H1 (cell line): ENCODE measurements at regions not wholly inside any gene's neighbourhood (a gene's known extent, or its start where the extent isn't known, plus 50 kb on each side); places are given as distances from the start of the nearest gene placed in this dataset.

ENCODE experiments used
- CTCF ChIA-PET: fragments of 300-600 bp; sonication (Branson Sonifier 250); formaldehyde crosslinking; loops from one replicate; lab custom pipeline; 2021; ENCODE audit not compliant: partially characterized antibody; lab: Charles Lee
- POLR2A ChIA-PET: fragments of 300-600 bp; sonication (Branson Sonifier 250); formaldehyde crosslinking; loops from one replicate; lab custom pipeline; 2021; ENCODE audit warnings: inconsistent platforms; ENCODE audit not compliant: partially characterized antibody; lab: Charles Lee
- DNase-seq, 2 experiments: peaks; one replicate each; pipeline versions ENCODE4 v3.0.0 to v3.0.0-alpha.2; 2010 to 2022; ENCODE audit warnings: low spot score in 2 of 2, low read depth in 1 of 2, mixed read lengths in 1 of 2
- FAIRE-seq: peaks from 2 replicates; lab custom pipeline; 2011; peaks lifted over from hg19 to GRCh38; lab: Jason Lieb, UNC
- H2AFZ ChIP-seq: 2 replicates; pipeline ENCODE4 v1.8.1; 2012; ENCODE audit warnings: low read length, inconsistent platforms
- H2AK5ac ChIP-seq: 2 replicates; pipeline ENCODE4 v1.6.1; 2013; ENCODE audit warnings: low read depth, low read length
- H2BK120ac ChIP-seq: replicated peaks from 2 replicates; pipeline ENCODE3; 2013; ENCODE audit warnings: low read depth, low read length, inconsistent platforms
- H2BK12ac ChIP-seq: 2 replicates; pipeline ENCODE4 v1.6.1; 2013; ENCODE audit warnings: low read depth, low read length
- H2BK15ac ChIP-seq: 2 replicates; pipeline ENCODE4 v1.6.1; 2013; ENCODE audit warnings: low read length
- H2BK20ac ChIP-seq: 2 replicates; pipeline ENCODE4 v1.6.1; 2013; ENCODE audit warnings: low read length
- H2BK5ac ChIP-seq: 2 replicates; pipeline ENCODE4 v1.6.1; 2013; ENCODE audit warnings: low read depth, low read length
- H3K14ac ChIP-seq: 2 replicates; pipeline ENCODE4 v1.6.1; 2013; ENCODE audit warnings: inconsistent platforms; ENCODE audit not compliant: insufficient read length
- H3K18ac ChIP-seq: 2 replicates; pipeline ENCODE4 v1.6.1; 2013; ENCODE audit warnings: low read length; ENCODE audit errors: extremely low read depth
- H3K23ac ChIP-seq: 2 replicates; pipeline ENCODE4 v1.6.1; 2013; ENCODE audit warnings: inconsistent platforms; ENCODE audit not compliant: insufficient read length
- H3K23me2 ChIP-seq: 2 replicates; pipeline ENCODE4 v1.6.1; 2013; ENCODE audit warnings: low read depth, low read length
- H3K27ac ChIP-seq: 2 replicates; pipeline ENCODE4 v1.6.1; 2011; ENCODE audit warnings: low read depth, low read length, inconsistent platforms
- H3K27me3 ChIP-seq, 4 experiments: replicated peaks in 1 of 4; 1 replicate in 1 of 4; 2 replicates in 3 of 4; pipeline versions ENCODE4 v1.6.1 to v1.8.1; 2011 to 2013; ENCODE audit warnings: low read length in 3 of 4, mild to moderate bottlenecking in 3 of 4, inconsistent platforms in 2 of 4, mixed read lengths in 2 of 4, moderate library complexity in 1 of 4; ENCODE audit not compliant: control insufficient read depth in 3 of 4, insufficient read depth in 3 of 4; ENCODE audit errors: extremely low read depth in 1 of 4
- H3K36me3 ChIP-seq, 4 experiments: 2 replicates each; pipeline versions ENCODE4 v1.6.1 to v1.8.1; 2011 to 2013; ENCODE audit warnings: mild to moderate bottlenecking in 4 of 4, low read length in 3 of 4, moderate library complexity in 2 of 4, control low read depth in 1 of 4, inconsistent platforms in 1 of 4; ENCODE audit not compliant: insufficient read depth in 4 of 4, control insufficient read depth in 2 of 4
- H3K4ac ChIP-seq: replicated peaks from 2 replicates; pipeline ENCODE3; 2013; ENCODE audit warnings: low read length, low read depth, mixed read lengths, inconsistent platforms; ENCODE audit not compliant: insufficient read length
- H3K4me1 ChIP-seq, 4 experiments: replicated peaks in 1 of 4; 1 replicate in 1 of 4; 2 replicates in 3 of 4; pipeline versions ENCODE4 v1.6.1 to v1.8.1; 2011 to 2013; ENCODE audit warnings: low read length in 3 of 4, inconsistent platforms in 2 of 4, mixed read lengths in 1 of 4; ENCODE audit not compliant: insufficient read depth in 4 of 4, control insufficient read depth in 3 of 4
- H3K4me2 ChIP-seq, 2 experiments: 2 replicates each; pipeline versions ENCODE4 v1.6.1 to v1.8.1; 2011 to 2013; ENCODE audit warnings: low read depth in 2 of 2, low read length in 2 of 2, control low read depth in 1 of 2, inconsistent platforms in 1 of 2, mild to moderate bottlenecking in 1 of 2; ENCODE audit not compliant: insufficient read depth in 1 of 2
- H3K4me3 ChIP-seq, 4 experiments: fragments of 200-600, 300-600 bp in 1 of 4; sonication (generic), shearing (Covaris generic), sonication (Bioruptor Twin) in 1 of 4; 2 replicates each; pipeline versions ENCODE4 v1.5.1 to v1.8.1; 2011 to 2016; ENCODE audit warnings: low read length in 4 of 4, low read depth in 3 of 4, control low read depth in 2 of 4, inconsistent platforms in 2 of 4, mild to moderate bottlenecking in 2 of 4, mixed read lengths in 1 of 4, moderate library complexity in 1 of 4; ENCODE audit not compliant: insufficient read depth in 2 of 4; ENCODE audit errors: extremely low read depth in 1 of 4
- H3K56ac ChIP-seq: replicated peaks from 2 replicates; pipeline ENCODE3; 2013; ENCODE audit warnings: low read depth, mild to moderate bottlenecking, mixed read lengths, low read length, inconsistent platforms; ENCODE audit not compliant: insufficient read length
- H3K79me1 ChIP-seq: 2 replicates; pipeline ENCODE4 v1.6.1; 2013; ENCODE audit warnings: low read depth, low read length, control low read depth
- H3K79me2 ChIP-seq, 2 experiments: 2 replicates each; pipeline versions ENCODE4 v1.6.1 to v1.8.1; 2012 to 2013; ENCODE audit warnings: low read length in 2 of 2, mild to moderate bottlenecking in 2 of 2, inconsistent platforms in 1 of 2; ENCODE audit not compliant: insufficient read depth in 2 of 2, control insufficient read depth in 1 of 2
- H3K9ac ChIP-seq, 4 experiments: replicated peaks in 1 of 4; 1 replicate in 1 of 4; 2 replicates in 3 of 4; pipeline versions ENCODE4 v1.6.1 to v1.8.1; 2011 to 2013; ENCODE audit warnings: low read depth in 3 of 4, low read length in 3 of 4, control low read depth in 2 of 4, mild to moderate bottlenecking in 2 of 4, moderate library complexity in 2 of 4, inconsistent platforms in 1 of 4; ENCODE audit errors: extremely low read depth in 1 of 4
- H3K9me3 ChIP-seq, 2 experiments: 2 replicates each; pipeline versions ENCODE4 v1.6.1 to v1.8.1; 2012 to 2013; ENCODE audit warnings: mild to moderate bottlenecking in 2 of 2, moderate library complexity in 2 of 2, control low read depth in 1 of 2, inconsistent platforms in 1 of 2, low read depth in 1 of 2, low read length in 1 of 2, mixed read lengths in 1 of 2; ENCODE audit not compliant: insufficient read depth in 2 of 2
- H4K20me1 ChIP-seq, 2 experiments: replicated peaks in 1 of 2; 2 replicates each; pipeline versions ENCODE3 to v1.8.1; 2011 to 2013; ENCODE audit warnings: inconsistent platforms in 2 of 2, low read length in 2 of 2, mild to moderate bottlenecking in 1 of 2; ENCODE audit not compliant: insufficient read depth in 2 of 2, control insufficient read depth in 1 of 2
- H4K5ac ChIP-seq: 2 replicates; pipeline ENCODE4 v1.6.1; 2013; ENCODE audit warnings: low read length, low read depth, mixed read lengths, inconsistent platforms; ENCODE audit not compliant: insufficient read length
- H4K8ac ChIP-seq: 2 replicates; pipeline ENCODE4 v1.8.0; 2013; ENCODE audit warnings: mild to moderate bottlenecking, moderate library complexity, low read length, inconsistent platforms; ENCODE audit not compliant: insufficient read depth; ENCODE audit errors: extremely low read depth
- H4K91ac ChIP-seq: replicated peaks from 2 replicates; pipeline ENCODE3; 2013; ENCODE audit warnings: low read length, mixed read lengths, inconsistent platforms; ENCODE audit not compliant: insufficient read length
- ASH2L ChIP-seq: fragments of 200-600, 300-600 bp; sonication (generic); IDR thresholded peaks from one replicate; pipeline ENCODE4 v1.7.1; 2017; ENCODE audit warnings: low read length
- CHD2 ChIP-seq: IDR thresholded peaks from 2 replicates; pipeline ENCODE4 v1.6.1; 2012; ENCODE audit warnings: low read length, improper control_type of control experiment
- EGR1 ChIP-seq: IDR thresholded peaks from 2 replicates; pipeline ENCODE4 v1.6.1; 2011; ENCODE audit warnings: low read depth, low read length, borderline replicate concordance
- GABPA ChIP-seq: IDR thresholded peaks from 2 replicates; pipeline ENCODE4 v1.6.1; 2011; ENCODE audit warnings: mild to moderate bottlenecking, low read length, moderate library complexity, borderline replicate concordance; ENCODE audit not compliant: insufficient read depth
- GTF2F1 ChIP-seq: IDR thresholded peaks from 2 replicates; pipeline ENCODE4 v1.6.1; 2012; ENCODE audit warnings: low read depth, low read length, improper control_type of control experiment, borderline replicate concordance
- HDAC2 ChIP-seq, 2 experiments: fragments of 300-600 bp in 1 of 2; sonication (generic) in 1 of 2; IDR thresholded peaks; 2 replicates each; pipeline ENCODE4 v1.6.1; 2011 to 2012; ENCODE audit warnings: low read depth in 2 of 2, low read length in 2 of 2, mild to moderate bottlenecking in 2 of 2, moderate library complexity in 2 of 2, borderline replicate concordance in 1 of 2, inconsistent platforms in 1 of 2
- NRF1 ChIP-seq: IDR thresholded peaks from 2 replicates; pipeline ENCODE4 v1.6.1; 2011; ENCODE audit warnings: mild to moderate bottlenecking, low read depth, low read length, improper control_type of control experiment
- PHF8 ChIP-seq: fragments of 200-600 bp; sonication (generic); conservative IDR thresholded peaks from 2 replicates; pipeline ENCODE4 v1.7.1; 2012; ENCODE audit warnings: low read depth, mild to moderate bottlenecking, inconsistent platforms, low read length, moderate library complexity
- POLR2AphosphoS5 ChIP-seq: IDR thresholded peaks from 2 replicates; pipeline ENCODE4 v1.6.1; 2011; ENCODE audit warnings: low read depth, low read length
- SP2 ChIP-seq: IDR thresholded peaks from 2 replicates; pipeline ENCODE4 v1.6.1; 2012; ENCODE audit warnings: mild to moderate bottlenecking, low read length, inconsistent platforms
- SRF ChIP-seq: IDR thresholded peaks from 2 replicates; pipeline ENCODE4 v1.6.1; 2011; ENCODE audit warnings: mild to moderate bottlenecking, low read depth, low read length, moderate library complexity
- SUZ12 ChIP-seq: fragments of 200-600 bp; sonication (generic); IDR thresholded peaks from 2 replicates; pipeline ENCODE4 v1.6.1; 2012; ENCODE audit warnings: mild to moderate bottlenecking, inconsistent platforms, low read length, moderate library complexity, mixed read lengths
- TAF1 ChIP-seq: IDR thresholded peaks from 2 replicates; pipeline ENCODE4 v1.6.1; 2011; ENCODE audit warnings: mild to moderate bottlenecking, low read depth, low read length
- TBP ChIP-seq: IDR thresholded peaks from 2 replicates; pipeline ENCODE4 v1.6.1; 2011; ENCODE audit warnings: low read depth, low read length, improper control_type of control experiment
- WGBS, 2 experiments: shearing (Covaris generic) in 1 of 2; methylation state at CpG; one replicate each; pipeline versions ENCODE4 v1.1.6 to v1.1.7; 2013 to 2015; ENCODE audit warnings: low lambda C conversion rate in 2 of 2, mixed read lengths in 2 of 2, inconsistent platforms in 1 of 2, low coverage in 1 of 2, missing lambda C conversion rate in 1 of 2; ENCODE audit not compliant: insufficient replicate concordance in 2 of 2, insufficient coverage in 1 of 2, insufficient read length in 1 of 2; ENCODE audit errors: extremely low coverage in 1 of 2, missing lambda C conversion rate in 1 of 2; 5-methylcytosine and 5-hydroxymethylcytosine counted together
- TF ChIP-seq, protein P1 (sequence below): IDR thresholded peaks from 2 replicates; pipeline ENCODE4 v1.6.1; 2011; ENCODE audit warnings: low read length, improper control_type of control experiment

DNA sequence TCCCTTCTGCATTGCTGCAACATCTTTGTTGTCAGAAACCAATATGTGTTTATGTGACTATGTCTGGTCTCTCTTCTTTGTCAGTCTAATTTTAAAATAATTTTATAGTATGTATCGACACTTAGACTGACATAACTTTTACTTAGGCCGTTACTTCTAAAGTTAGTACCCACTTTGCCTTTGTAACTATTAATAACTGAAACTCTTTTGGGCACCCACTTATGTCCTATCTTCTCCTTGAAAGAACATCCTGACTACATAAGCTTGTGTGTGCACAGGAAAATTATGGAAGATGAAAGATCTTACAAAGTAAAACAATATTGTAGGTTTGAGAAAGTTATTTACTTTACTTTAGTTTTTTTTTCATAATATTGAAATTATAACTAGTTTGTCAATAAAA, 230.4 kb upstream of the CCDC179 start:
- Histone ChIP-seq H3K9me3 (no peaks in the 10 kb centered on the region), H3K23ac (no peak overlapping the region), H3K4me1 (no peaks in the 10 kb centered on the region), H3K23me2 (no peaks in the 10 kb centered on the region), H4K5ac (no peak overlapping the region), H3K4me2 (no peak overlapping the region), H3K36me3 (no peaks in the 10 kb centered on the region), H3K18ac (no peak overlapping the region), H3K9ac (no peak overlapping the region), H3K79me1 (no peaks in the 10 kb centered on the region), H4K8ac (no peak overlapping the region), H3K27ac (no peak overlapping the region), H2BK20ac (no peak overlapping the region), H3K79me2 (no peaks in the 10 kb centered on the region), H2AFZ (no peak overlapping the region), H3K56ac (no peak overlapping the region), H2BK120ac (no peak overlapping the region), H2AK5ac (no peak overlapping the region), H3K4me3 (no peak overlapping the region), H2BK15ac (no peak overlapping the region), H2BK5ac (no peak overlapping the region), H2BK12ac (no peak overlapping the region), H3K27me3 (no peaks in the 10 kb centered on the region), H4K91ac (no peak overlapping the region), H4K20me1 (no peaks in the 10 kb centered on the region), H3K4ac (no peak overlapping the region), H3K14ac (no peak overlapping the region)
- CTCF ChIA-PET: interaction anchor here (0.7 to 1.0 kb wide), 4 partner anchors 23 to 1738 kb away, joined by 3 to 4 read pairs (median 3); no protein-coding TSS in a partner anchor
- FAIRE-seq (no peak), DNase-seq (no peak)
- WGBS, 2 experiments: 93% methylated on average over 2 of the region's 2 CpGs; no CpG with 5 or more reads in 1 of the 2 experiments
- POLR2A ChIA-PET: no interaction called here
- TF ChIP-seq SRF (no peak), SUZ12 (no peak), TBP (no peak), EGR1 (no peak), SP2 (no peak), PHF8 (no peak), TAF1 (no peak), NRF1 (no peak), CHD2 (no peak), POLR2AphosphoS5 (no peak), HDAC2 (IDR thresholded peaks at IDR 0.05; ENCODE audit: borderline replicate concordance in 1 of 2, low read depth in 2 of 2, low read length in 2 of 2) (no peak), GTF2F1 (no peak), ASH2L (no peak), GABPA (no peak)
- TF ChIP-seq, protein P1, sequence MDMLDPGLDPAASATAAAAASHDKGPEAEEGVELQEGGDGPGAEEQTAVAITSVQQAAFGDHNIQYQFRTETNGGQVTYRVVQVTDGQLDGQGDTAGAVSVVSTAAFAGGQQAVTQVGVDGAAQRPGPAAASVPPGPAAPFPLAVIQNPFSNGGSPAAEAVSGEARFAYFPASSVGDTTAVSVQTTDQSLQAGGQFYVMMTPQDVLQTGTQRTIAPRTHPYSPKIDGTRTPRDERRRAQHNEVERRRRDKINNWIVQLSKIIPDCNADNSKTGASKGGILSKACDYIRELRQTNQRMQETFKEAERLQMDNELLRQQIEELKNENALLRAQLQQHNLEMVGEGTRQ: no peak
